GM23338 (cell line): ENCODE measurements at regions not wholly inside any gene's neighbourhood (a gene's known extent, or its start where the extent isn't known, plus 50 kb on each side); places are given as distances from the start of the nearest gene placed in this dataset.

Experiments used
- ATAC-seq: fragments of 200-7000 bp; cut with Tn5 transposase; 3 replicates; pipeline ENCODE4 v1.9.1; 2020
- DNase-seq: peaks from one replicate; pipeline ENCODE4 v3.0.0-alpha.2; 2015; ENCODE audit warnings: low spot score
- H2AFZ ChIP-seq: fragments of 200-600 bp; sonication (generic); 2 replicates; pipeline ENCODE4 v1.8.0; 2016; ENCODE audit warnings: antibody characterized with exemption, mild to moderate bottlenecking, moderate library complexity
- H3F3A ChIP-seq: fragments of 200-600 bp; sonication (generic); replicated peaks from 2 replicates; pipeline ENCODE4 v1.8.0; 2017; ENCODE audit warnings: antibody characterized with exemption, mixed run types, low read depth
- H3K27ac ChIP-seq: fragments of 200-600 bp; sonication (generic); 2 replicates; pipeline ENCODE4 v1.6.1; 2016; ENCODE audit warnings: low read depth
- H3K27me3 ChIP-seq: fragments of 200-600 bp; sonication (generic); 2 replicates; pipeline ENCODE4 v1.8.0; 2016; ENCODE audit warnings: mild to moderate bottlenecking, mixed run types, moderate library complexity; ENCODE audit not compliant: insufficient read depth
- H3K36me3 ChIP-seq: fragments of 200-600 bp; sonication (generic); 2 replicates; pipeline ENCODE4 v1.8.0; 2016; ENCODE audit warnings: mild to moderate bottlenecking; ENCODE audit not compliant: insufficient read depth
- H3K4me1 ChIP-seq: fragments of 200-600 bp; sonication (generic); 2 replicates; pipeline ENCODE4 v1.8.0; 2016; ENCODE audit warnings: mild to moderate bottlenecking, moderate library complexity; ENCODE audit not compliant: insufficient read depth
- H3K4me2 ChIP-seq: fragments of 200-600 bp; sonication (generic); 2 replicates; pipeline ENCODE4 v1.7.1; 2017; ENCODE audit warnings: mixed run types
- H3K4me3 ChIP-seq: fragments of 200-600 bp; sonication (generic); 2 replicates; pipeline ENCODE4 v1.6.1; 2016; ENCODE audit warnings: mixed run types
- H3K79me2 ChIP-seq: fragments of 200-600 bp; sonication (generic); replicated peaks from 2 replicates; pipeline ENCODE4 v1.8.0; 2017; ENCODE audit warnings: mild to moderate bottlenecking; ENCODE audit not compliant: insufficient read depth
- H3K9me2 ChIP-seq: fragments of 200-600 bp; sonication (generic); 2 replicates; pipeline ENCODE4 v1.8.0; 2017; ENCODE audit not compliant: insufficient read depth
- H4K20me1 ChIP-seq: fragments of 200-600 bp; sonication (generic); replicated peaks from 2 replicates; pipeline ENCODE4 v1.8.0; 2017; ENCODE audit warnings: mild to moderate bottlenecking; ENCODE audit not compliant: insufficient read depth
- H3K27ac Mint-ChIP-seq: 2 replicates; pipeline ENCODE4 v1.8.0; 2020; ENCODE audit warnings: inconsistent platforms, mild to moderate bottlenecking, moderate library complexity, mixed read lengths
- H3K27me3 Mint-ChIP-seq: 3 replicates; pipeline ENCODE4 v1.8.0; 2022; ENCODE audit warnings: low read depth, mild to moderate bottlenecking, moderate library complexity, mixed read lengths, inconsistent platforms; ENCODE audit not compliant: insufficient read depth, poor library complexity
- H3K36me3 Mint-ChIP-seq: 3 replicates; pipeline ENCODE4 v1.8.0; 2021; ENCODE audit warnings: low read depth, mild to moderate bottlenecking, inconsistent platforms, moderate library complexity, mixed read lengths
- H3K4me1 Mint-ChIP-seq: 3 replicates; pipeline ENCODE4 v1.8.0; 2020; ENCODE audit warnings: mild to moderate bottlenecking, inconsistent platforms, mixed read lengths
- H3K4me3 Mint-ChIP-seq: 3 replicates; pipeline ENCODE4 v1.8.0; 2021; ENCODE audit warnings: moderate library complexity, mild to moderate bottlenecking, inconsistent platforms, mixed read lengths
- H3K9me3 Mint-ChIP-seq: 3 replicates; pipeline ENCODE4 v1.8.0; 2020; ENCODE audit warnings: moderate library complexity, mild to moderate bottlenecking, inconsistent platforms, mixed read lengths
- CREB1 ChIP-seq: fragments of 250-450 bp; sonication (Bioruptor Pico); IDR thresholded peaks from 2 replicates; pipeline ENCODE4 v1.5.0; 2020; ENCODE audit warnings: low read depth, mild to moderate bottlenecking, moderate library complexity
- CTCF ChIP-seq, 2 experiments: fragments of 200-600 bp in 1 of 2; sonication (generic) in 1 of 2; conservative IDR thresholded peaks; 2 replicates each; pipeline versions ENCODE4 v1.5.1 to v1.6.1; 2016 to 2017; ENCODE audit warnings: antibody characterized with exemption in 2 of 2, low read depth in 2 of 2, mild to moderate bottlenecking in 2 of 2, moderate library complexity in 1 of 2
- ETS1 ChIP-seq: IDR thresholded peaks from 2 replicates; pipeline ENCODE4 v1.6.1; 2016; ENCODE audit warnings: antibody characterized with exemption
- EZH2 ChIP-seq: fragments of 200-600 bp; sonication (generic); IDR thresholded peaks from one replicate; pipeline ENCODE4 v1.8.0; 2017; ENCODE audit warnings: antibody characterized with exemption, mild to moderate bottlenecking, low read depth; ENCODE audit not compliant: unreplicated experiment
- EZH2phosphoT487 ChIP-seq: fragments of 200-600 bp; sonication (generic); IDR thresholded peaks from one replicate; pipeline ENCODE4 v1.8.1; 2018; ENCODE audit warnings: antibody characterized with exemption; ENCODE audit not compliant: unreplicated experiment
- JUNB ChIP-seq: IDR thresholded peaks from one replicate; pipeline ENCODE4 v1.6.1; 2016; ENCODE audit warnings: antibody characterized with exemption; ENCODE audit not compliant: unreplicated experiment
- NANOG ChIP-seq: IDR thresholded peaks from 2 replicates; pipeline ENCODE4 v1.6.1; 2016; ENCODE audit warnings: antibody characterized with exemption, borderline replicate concordance
- POLR2AphosphoS5 ChIP-seq: IDR thresholded peaks from 2 replicates; pipeline ENCODE4 v1.6.1; 2016; ENCODE audit warnings: antibody characterized with exemption, low read depth
- REST ChIP-seq: IDR thresholded peaks from one replicate; pipeline ENCODE4 v1.6.1; 2018; ENCODE audit warnings: antibody characterized with exemption; ENCODE audit not compliant: unreplicated experiment
- STAT1 ChIP-seq: IDR thresholded peaks from one replicate; pipeline ENCODE4 v1.6.1; 2016; ENCODE audit warnings: antibody characterized with exemption; ENCODE audit not compliant: unreplicated experiment
- ZNF114 ChIP-seq: fragments of 250-450 bp; sonication (Bioruptor Pico); IDR thresholded peaks from 2 replicates; pipeline ENCODE4 v1.5.0; 2020; ENCODE audit warnings: mild to moderate bottlenecking, moderate library complexity
- ZNF331 ChIP-seq: fragments of 250-450 bp; sonication (Bioruptor Pico); IDR thresholded peaks from 2 replicates; pipeline ENCODE4 v1.5.0; 2020; ENCODE audit warnings: low read depth, mild to moderate bottlenecking, moderate library complexity
- ZNF462 ChIP-seq: fragments of 250-450 bp; sonication (Bioruptor Pico); IDR thresholded peaks from 2 replicates; pipeline ENCODE4 v1.5.0; 2020; ENCODE audit warnings: mild to moderate bottlenecking, moderate library complexity

- Histone ChIP-seq H3K4me2 (no peak overlapping the region), H3K27ac (no peak overlapping the region), H3K4me1 (no peaks in the 10 kb centered on the region), H2AFZ (no peak overlapping the region), H3K27me3 (no peaks in the 10 kb centered on the region), H3K79me2 (no peaks in the 10 kb centered on the region), H3F3A (no peaks in the 10 kb centered on the region), H3K9me2 (no peaks in the 10 kb centered on the region), H4K20me1 (no peaks in the 10 kb centered on the region; the same call in 1 of the 2 replicates), H3K4me3 (no peak overlapping the region), H3K36me3 (no peaks in the 10 kb centered on the region)
- Mint-ChIP-seq H3K4me1 (no peaks in the 10 kb centered on the region), H3K4me3 (no peak overlapping the region), H3K27ac (no peak overlapping the region), H3K9me3 (no peaks in the 10 kb centered on the region), H3K27me3 (peaks cover 3% of the 10 kb centered on the region), H3K36me3 (no peaks in the 10 kb centered on the region)
- DNase-seq (no peak), ATAC-seq (no peak)
- TF ChIP-seq JUNB (no peak), NANOG (no peak), REST (no peak), EZH2 (no peak), POLR2AphosphoS5 (no peak), ZNF331 (CRISPR knock-in tag) (no peak), CTCF (conservative IDR thresholded peaks at IDR 0.05; ENCODE audit: low read depth in 2 of 2) (no peak), CREB1 (CRISPR knock-in tag) (no peak), EZH2phosphoT487 (no peak), ZNF114 (CRISPR knock-in tag) (no peak), STAT1 (no peak), ZNF462 (CRISPR knock-in tag) (no peak), ETS1 (no peak)
These were observed 767.0 kb downstream of the PLCL1 start for GRCh38 chr2:198571393-198571792.
